HL-60 (cell line): ENCODE measurements at regions not wholly inside any gene's neighbourhood (a gene's known extent, or its start where the extent isn't known, plus 50 kb on each side); places are given as distances from the start of the nearest gene placed in this dataset.

Experiments used
- GABPA ChIP-seq: IDR thresholded peaks from 2 replicates; pipeline ENCODE4 v1.6.1; 2012; ENCODE audit warnings: low read depth
- POLR2AphosphoS5 ChIP-seq: IDR thresholded peaks from 2 replicates; pipeline ENCODE4 v1.6.1; 2012; ENCODE audit warnings: low read depth
- SPI1 ChIP-seq: IDR thresholded peaks from 2 replicates; pipeline ENCODE4 v1.6.1; 2012; ENCODE audit warnings: low read depth, mild to moderate bottlenecking, borderline replicate concordance
- TF ChIP-seq, protein P1 (sequence below): IDR thresholded peaks from one replicate; pipeline ENCODE4 v1.5.1; 2011; ENCODE audit warnings: low read length, control low read depth, inconsistent platforms; ENCODE audit not compliant: insufficient read depth
- TF ChIP-seq, protein P2 (sequence below): IDR thresholded peaks from 2 replicates; pipeline ENCODE4 v1.6.1; 2012; ENCODE audit warnings: low read depth; ENCODE audit not compliant: insufficient replicate concordance

- TF ChIP-seq, protein P1, sequence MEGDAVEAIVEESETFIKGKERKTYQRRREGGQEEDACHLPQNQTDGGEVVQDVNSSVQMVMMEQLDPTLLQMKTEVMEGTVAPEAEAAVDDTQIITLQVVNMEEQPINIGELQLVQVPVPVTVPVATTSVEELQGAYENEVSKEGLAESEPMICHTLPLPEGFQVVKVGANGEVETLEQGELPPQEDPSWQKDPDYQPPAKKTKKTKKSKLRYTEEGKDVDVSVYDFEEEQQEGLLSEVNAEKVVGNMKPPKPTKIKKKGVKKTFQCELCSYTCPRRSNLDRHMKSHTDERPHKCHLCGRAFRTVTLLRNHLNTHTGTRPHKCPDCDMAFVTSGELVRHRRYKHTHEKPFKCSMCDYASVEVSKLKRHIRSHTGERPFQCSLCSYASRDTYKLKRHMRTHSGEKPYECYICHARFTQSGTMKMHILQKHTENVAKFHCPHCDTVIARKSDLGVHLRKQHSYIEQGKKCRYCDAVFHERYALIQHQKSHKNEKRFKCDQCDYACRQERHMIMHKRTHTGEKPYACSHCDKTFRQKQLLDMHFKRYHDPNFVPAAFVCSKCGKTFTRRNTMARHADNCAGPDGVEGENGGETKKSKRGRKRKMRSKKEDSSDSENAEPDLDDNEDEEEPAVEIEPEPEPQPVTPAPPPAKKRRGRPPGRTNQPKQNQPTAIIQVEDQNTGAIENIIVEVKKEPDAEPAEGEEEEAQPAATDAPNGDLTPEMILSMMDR = no peak
- TF ChIP-seq POLR2AphosphoS5 (no peak), GABPA (no peak), SPI1 (no peak)
- TF ChIP-seq, protein P2, sequence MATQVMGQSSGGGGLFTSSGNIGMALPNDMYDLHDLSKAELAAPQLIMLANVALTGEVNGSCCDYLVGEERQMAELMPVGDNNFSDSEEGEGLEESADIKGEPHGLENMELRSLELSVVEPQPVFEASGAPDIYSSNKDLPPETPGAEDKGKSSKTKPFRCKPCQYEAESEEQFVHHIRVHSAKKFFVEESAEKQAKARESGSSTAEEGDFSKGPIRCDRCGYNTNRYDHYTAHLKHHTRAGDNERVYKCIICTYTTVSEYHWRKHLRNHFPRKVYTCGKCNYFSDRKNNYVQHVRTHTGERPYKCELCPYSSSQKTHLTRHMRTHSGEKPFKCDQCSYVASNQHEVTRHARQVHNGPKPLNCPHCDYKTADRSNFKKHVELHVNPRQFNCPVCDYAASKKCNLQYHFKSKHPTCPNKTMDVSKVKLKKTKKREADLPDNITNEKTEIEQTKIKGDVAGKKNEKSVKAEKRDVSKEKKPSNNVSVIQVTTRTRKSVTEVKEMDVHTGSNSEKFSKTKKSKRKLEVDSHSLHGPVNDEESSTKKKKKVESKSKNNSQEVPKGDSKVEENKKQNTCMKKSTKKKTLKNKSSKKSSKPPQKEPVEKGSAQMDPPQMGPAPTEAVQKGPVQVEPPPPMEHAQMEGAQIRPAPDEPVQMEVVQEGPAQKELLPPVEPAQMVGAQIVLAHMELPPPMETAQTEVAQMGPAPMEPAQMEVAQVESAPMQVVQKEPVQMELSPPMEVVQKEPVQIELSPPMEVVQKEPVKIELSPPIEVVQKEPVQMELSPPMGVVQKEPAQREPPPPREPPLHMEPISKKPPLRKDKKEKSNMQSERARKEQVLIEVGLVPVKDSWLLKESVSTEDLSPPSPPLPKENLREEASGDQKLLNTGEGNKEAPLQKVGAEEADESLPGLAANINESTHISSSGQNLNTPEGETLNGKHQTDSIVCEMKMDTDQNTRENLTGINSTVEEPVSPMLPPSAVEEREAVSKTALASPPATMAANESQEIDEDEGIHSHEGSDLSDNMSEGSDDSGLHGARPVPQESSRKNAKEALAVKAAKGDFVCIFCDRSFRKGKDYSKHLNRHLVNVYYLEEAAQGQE = no peak
These were observed 571.2 kb downstream of the RAB28 start for GRCh38 chr4:12912896-12913418.
